ENCODE measurements at regions not wholly inside any gene's neighbourhood (a gene's known extent, or its start where the extent isn't known, plus 50 kb on each side); places are given as distances from the start of the nearest gene placed in this dataset.
"Not testable (repeated sequence)": the region's sequence is repeated elsewhere in the genome, so short reads cannot be mapped to it uniquely, and the experiment has no call there.

- H3K4me3 ChIP-seq, result no peak overlapping the region
- no peak for TF ChIP-seq POLR2A (IDR thresholded peaks at IDR 0.05)
- TF ChIP-seq EP300 (IDR thresholded peaks at IDR 0.05), result no peak
- no peak for TF ChIP-seq CTCF (IDR thresholded peaks at IDR 0.05)
- no peak for TF ChIP-seq POLR2AphosphoS5 (IDR thresholded peaks at IDR 0.05)
- no peaks in the 10 kb centered on the region for H3K27me3 ChIP-seq
- no peak for DNase-seq
- no peak overlapping the region for H3K27ac ChIP-seq
- intact Hi-C loops (cut with DNase I; ENCODE audit: low total_unique reads), result no loop called here
- no peaks in the 10 kb centered on the region for H3K4me1 ChIP-seq
- peaks cover 0 to 6% (median 5%) of the 10 kb centered on the region in 4 donors for H3K9me3 ChIP-seq
- 81 to 94% (median 88%) methylated on average over 2 of the region's 2 CpGs for WGBS, 5 donors
- no peaks in the 10 kb centered on the region for H3K36me3 ChIP-seq
These were observed 1598.5 kb downstream of the EFNA5 start for GRCh38 chr5:106072208-106072607.

GRCh38 chr5:106047341-106047740 is 1623.4 kb downstream of the EFNA5 start:
- WGBS, 5 donors, result 52 to 76% (median 71%) methylated on average over 1 of the region's 1 CpG
- intact Hi-C loops (cut with DNase I; ENCODE audit: low total_unique reads), result no loop called here

GRCh38 chr5:106032069-106032468 is 1638.7 kb downstream of the EFNA5 start:
- not testable (repeated sequence) for H3K27ac ChIP-seq, H3K9me3 ChIP-seq
- 56 to 73% (median 59%) methylated on average over 2 of the region's 2 CpGs for WGBS, 5 donors

More at GRCh38 chr5:106047341-106047740, 1623.4 kb downstream of the EFNA5 start:
- Histone ChIP-seq H3K4me3 (no peak overlapping the region), H3K27ac (no peak overlapping the region), H3K4me1 (no peaks in the 10 kb centered on the region), H3K36me3 (no peaks in the 10 kb centered on the region), H3K9me3 (no peaks in the 10 kb centered on the region), H3K27me3 (no peaks in the 10 kb centered on the region)
- TF ChIP-seq POLR2A (IDR thresholded peaks at IDR 0.05), result no peak
- TF ChIP-seq POLR2AphosphoS5 (IDR thresholded peaks at IDR 0.05), result no peak
- no peak for TF ChIP-seq EP300 (IDR thresholded peaks at IDR 0.05)
- TF ChIP-seq CTCF (IDR thresholded peaks at IDR 0.05), result no peak
- no peak for DNase-seq

DNA sequence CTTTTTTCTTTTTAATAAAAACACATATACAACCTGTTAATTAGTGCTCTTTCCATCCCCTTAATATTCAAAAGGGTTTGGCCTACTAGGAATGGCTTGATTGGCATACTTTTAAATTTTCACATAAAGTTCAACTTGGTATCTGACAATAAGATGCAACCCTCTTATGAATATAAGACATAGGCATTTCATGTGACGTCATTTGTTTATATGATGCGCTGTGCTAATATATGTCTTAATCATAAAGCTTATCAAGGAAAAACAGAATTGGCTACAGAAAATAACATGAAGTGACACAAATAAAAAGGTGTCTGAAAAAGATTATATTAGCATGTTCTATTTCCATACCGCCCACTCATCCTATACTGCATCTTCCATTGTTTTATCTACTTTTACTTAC is 1642.4 kb downstream of the EFNA5 start:
- 63 to 66% (median 65%) methylated on average over 3 of the region's 3 CpGs for WGBS, 5 donors

More at GRCh38 chr5:106032069-106032468, 1638.7 kb downstream of the EFNA5 start:
- H3K36me3 ChIP-seq; intact Hi-C loops (cut with DNase I; ENCODE audit: low total_unique reads); DNase-seq; H3K4me3 ChIP-seq; H3K27me3 ChIP-seq; H3K4me1 ChIP-seq: not testable (repeated sequence)

More for the DNA sequence above, 1642.4 kb downstream of the EFNA5 start:
- no peaks in the 10 kb centered on the region for H3K4me1 ChIP-seq
- peaks cover 0 to 3% (median 0%) of the 10 kb centered on the region in 4 donors for H3K9me3 ChIP-seq
- intact Hi-C loops (cut with DNase I; ENCODE audit: low total_unique reads), result no loop called here
- no peaks in the 10 kb centered on the region for H3K27me3 ChIP-seq
- DNase-seq, result no peak
- H3K27ac ChIP-seq, result no peak overlapping the region
- no peak overlapping the region for H3K4me3 ChIP-seq
- TF ChIP-seq POLR2AphosphoS5 (IDR thresholded peaks at IDR 0.05) (no peak), EP300 (IDR thresholded peaks at IDR 0.05) (no peak), CTCF (IDR thresholded peaks at IDR 0.05) (no peak)
- H3K36me3 ChIP-seq, result no peaks in the 10 kb centered on the region

All from stomach (tissue), 8 donors.